ENCODE measurements at regions not wholly inside any gene's neighbourhood (a gene's known extent, or its start where the extent isn't known, plus 50 kb on each side); places are given as distances from the start of the nearest gene placed in this dataset.
A peak's percentile ranks its signal among the peaks of the same experiment; 100 is the strongest.
"Not testable (repeated sequence)": the region's sequence is repeated elsewhere in the genome, so short reads cannot be mapped to it uniquely, and the experiment has no call there.

- TF ChIP-seq, protein P1, sequence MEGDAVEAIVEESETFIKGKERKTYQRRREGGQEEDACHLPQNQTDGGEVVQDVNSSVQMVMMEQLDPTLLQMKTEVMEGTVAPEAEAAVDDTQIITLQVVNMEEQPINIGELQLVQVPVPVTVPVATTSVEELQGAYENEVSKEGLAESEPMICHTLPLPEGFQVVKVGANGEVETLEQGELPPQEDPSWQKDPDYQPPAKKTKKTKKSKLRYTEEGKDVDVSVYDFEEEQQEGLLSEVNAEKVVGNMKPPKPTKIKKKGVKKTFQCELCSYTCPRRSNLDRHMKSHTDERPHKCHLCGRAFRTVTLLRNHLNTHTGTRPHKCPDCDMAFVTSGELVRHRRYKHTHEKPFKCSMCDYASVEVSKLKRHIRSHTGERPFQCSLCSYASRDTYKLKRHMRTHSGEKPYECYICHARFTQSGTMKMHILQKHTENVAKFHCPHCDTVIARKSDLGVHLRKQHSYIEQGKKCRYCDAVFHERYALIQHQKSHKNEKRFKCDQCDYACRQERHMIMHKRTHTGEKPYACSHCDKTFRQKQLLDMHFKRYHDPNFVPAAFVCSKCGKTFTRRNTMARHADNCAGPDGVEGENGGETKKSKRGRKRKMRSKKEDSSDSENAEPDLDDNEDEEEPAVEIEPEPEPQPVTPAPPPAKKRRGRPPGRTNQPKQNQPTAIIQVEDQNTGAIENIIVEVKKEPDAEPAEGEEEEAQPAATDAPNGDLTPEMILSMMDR (conservative IDR thresholded peaks at IDR 0.05; ENCODE audit: low read depth, low read length): no peak
- H3K4me3 ChIP-seq (ENCODE audit: low read depth, low read length): no peak overlapping the region
- DNase-seq (ENCODE audit: low read depth): no peak
Observed at GRCh38 chr9:17083258-17083657, 51.6 kb upstream of the CNTLN start.

DNA sequence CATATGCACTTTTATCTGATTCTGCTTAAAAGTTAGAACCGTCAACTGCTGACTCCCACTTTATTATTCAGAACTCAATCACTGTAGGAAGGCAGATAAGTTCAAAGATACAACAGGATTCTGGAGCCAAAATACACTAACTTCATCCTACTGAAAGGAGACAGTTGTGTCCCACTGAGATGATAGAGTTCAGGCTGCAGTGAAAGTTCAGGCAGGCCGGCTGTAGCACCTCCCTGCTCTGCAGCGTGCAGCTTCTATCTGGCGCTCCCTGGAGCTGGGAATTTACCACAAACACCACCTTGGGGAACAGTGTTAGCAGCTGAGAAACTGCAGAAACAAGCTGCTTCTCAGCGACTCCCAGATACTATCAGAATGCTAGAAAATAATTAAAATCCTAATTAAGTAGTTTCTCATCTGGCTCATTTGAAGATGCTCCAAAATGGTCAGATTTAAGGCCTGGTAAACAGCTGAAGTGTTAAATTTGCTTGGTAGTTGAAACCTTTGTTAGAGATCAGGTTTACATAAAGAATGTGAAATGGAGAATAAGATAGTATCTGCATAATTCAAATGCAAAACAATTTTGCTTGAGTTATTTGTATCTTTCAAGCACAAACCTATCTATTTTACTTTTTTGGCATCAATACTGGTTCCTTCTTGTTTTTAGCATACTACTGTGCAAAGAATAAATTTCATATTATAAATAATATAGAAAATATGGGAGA lies 52.3 kb upstream of the CNTLN start:
- no peak for DNase-seq (ENCODE audit: low read depth)
- H3K4me3 ChIP-seq (ENCODE audit: low read depth, low read length): no peak overlapping the region
- TF ChIP-seq, protein P1 (conservative IDR thresholded peaks at IDR 0.05; ENCODE audit: low read depth, low read length): no peak

DNA sequence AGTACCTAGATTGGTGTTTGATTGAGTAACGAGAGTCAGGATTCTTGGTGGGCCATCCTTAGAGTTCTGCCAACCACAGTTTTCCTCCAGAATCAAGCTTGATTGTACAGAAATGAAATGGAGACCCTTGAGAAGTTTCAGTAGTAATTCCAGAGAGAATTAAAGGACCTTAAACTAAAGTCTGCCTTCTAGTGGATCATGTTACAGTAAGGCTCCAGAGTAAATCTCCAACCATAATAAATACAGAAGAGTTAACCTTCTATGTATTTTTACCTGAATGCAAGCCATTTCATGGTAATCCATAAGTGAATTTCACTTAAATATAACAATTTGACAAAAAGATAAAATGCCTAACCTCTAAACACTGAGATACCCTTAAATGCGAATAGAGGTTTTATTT lies 53.0 kb upstream of the CNTLN start:
- no peak for DNase-seq (ENCODE audit: low read depth)
- TF ChIP-seq, protein P1 (conservative IDR thresholded peaks at IDR 0.05; ENCODE audit: low read depth, low read length): no peak
- no peak overlapping the region for H3K4me3 ChIP-seq (ENCODE audit: low read depth, low read length)

GRCh38 chr9:17081351-17081750 lies 53.5 kb upstream of the CNTLN start:
- TF ChIP-seq, protein P1 (conservative IDR thresholded peaks at IDR 0.05; ENCODE audit: low read depth, low read length): no peak
- H3K4me3 ChIP-seq (ENCODE audit: low read depth, low read length): no peak overlapping the region
- no peak for DNase-seq (ENCODE audit: low read depth)

- DNase-seq (ENCODE audit: low read depth): no peak
- TF ChIP-seq, protein P1 (conservative IDR thresholded peaks at IDR 0.05; ENCODE audit: low read depth, low read length): peak; percentile 34
- H3K4me3 ChIP-seq (ENCODE audit: low read depth, low read length): no peak overlapping the region
Observed at GRCh38 chr9:17075758-17076485, 58.9 kb upstream of the CNTLN start.

DNA sequence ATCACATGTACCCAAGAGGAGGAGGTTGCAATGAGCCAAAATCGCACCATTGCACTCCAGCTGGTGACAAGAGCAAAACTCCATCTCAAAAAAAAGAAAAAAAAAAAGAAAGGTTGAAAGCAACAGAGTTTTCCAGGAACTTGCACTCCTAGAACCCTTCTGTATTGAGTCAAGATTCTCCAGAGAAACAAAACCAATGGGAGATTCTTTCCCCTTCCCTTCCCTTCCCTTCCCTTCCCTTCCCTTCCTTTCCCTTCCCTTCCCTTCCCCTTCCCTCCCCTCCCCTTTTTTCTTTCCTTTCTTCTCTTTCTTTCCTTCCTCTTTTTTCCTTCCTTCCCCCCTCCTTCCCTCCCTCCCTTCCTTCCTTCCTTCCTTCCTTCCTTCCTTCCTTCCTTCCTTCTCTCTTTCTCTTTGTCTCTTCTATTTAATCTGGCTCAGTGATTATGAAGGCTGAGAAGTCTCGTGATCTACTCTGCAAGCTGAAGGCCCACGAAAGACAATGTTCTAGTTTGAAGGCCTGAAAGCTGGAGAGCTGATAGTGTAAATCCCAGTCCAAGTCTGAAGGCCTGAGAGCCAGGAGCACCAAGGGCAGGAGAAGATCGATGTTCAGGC lies 59.6 kb upstream of the CNTLN start:
- no peak overlapping the region for H3K4me3 ChIP-seq (ENCODE audit: low read depth, low read length)
- DNase-seq (ENCODE audit: low read depth): no peak
- TF ChIP-seq, protein P1 (conservative IDR thresholded peaks at IDR 0.05; ENCODE audit: low read depth, low read length): no peak

GRCh38 chr9:17072563-17072962 lies 62.3 kb upstream of the CNTLN start:
- not testable (repeated sequence) for H3K4me3 ChIP-seq (ENCODE audit: low read depth, low read length); DNase-seq (ENCODE audit: low read depth)
